GM21526 (cell line): ENCODE measurements at regions not wholly inside any gene's neighbourhood (a gene's known extent, or its start where the extent isn't known, plus 50 kb on each side); places are given as distances from the start of the nearest gene placed in this dataset.
"Not testable (repeated sequence)": the region's sequence is repeated elsewhere in the genome, so short reads cannot be mapped to it uniquely, and the experiment has no call there.

Source experiments
- ATAC-seq: cut with Tn5 transposase; IDR thresholded peaks from one replicate; pipeline ENCODE4 v1.9.1; 2021; ENCODE audit warnings: moderate library complexity; ENCODE audit not compliant: unreplicated experiment, low FRiP score

GRCh38 chr11:43165393-43165792 lies 146.4 kb upstream of the API5 start:
- ATAC-seq = not testable (repeated sequence)

- not testable (repeated sequence) for ATAC-seq
These were observed 143.6 kb upstream of the API5 start for GRCh38 chr11:43168241-43168640.

DNA sequence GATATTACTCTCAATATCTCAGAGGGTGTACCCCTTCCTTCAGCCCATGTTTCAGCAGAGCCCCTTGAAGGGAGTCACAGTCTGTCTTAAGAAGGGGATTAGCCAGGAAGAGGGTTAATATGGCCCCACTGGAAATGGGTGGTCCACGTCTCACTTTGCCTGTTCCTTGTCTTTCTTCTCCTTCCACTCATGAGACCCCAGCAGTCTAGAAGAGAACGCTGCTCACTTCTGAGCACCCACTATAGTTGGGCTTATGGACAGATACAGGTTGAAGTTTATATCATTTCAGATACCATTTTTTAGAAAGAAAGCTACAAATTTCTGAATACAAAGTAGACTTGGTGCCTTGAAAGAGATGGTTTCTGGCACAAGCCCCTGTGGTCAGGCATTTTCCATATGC lies 139.3 kb upstream of the API5 start:
- no peak for ATAC-seq

GRCh38 chr11:43177975-43178374 lies 133.8 kb upstream of the API5 start:
- ATAC-seq = no peak

- not testable (repeated sequence) for ATAC-seq
These were observed 117.3 kb upstream of the API5 start for GRCh38 chr11:43194459-43194858.

GRCh38 chr11:43197379-43197778 lies 114.4 kb upstream of the API5 start:
- no peak for ATAC-seq

DNA sequence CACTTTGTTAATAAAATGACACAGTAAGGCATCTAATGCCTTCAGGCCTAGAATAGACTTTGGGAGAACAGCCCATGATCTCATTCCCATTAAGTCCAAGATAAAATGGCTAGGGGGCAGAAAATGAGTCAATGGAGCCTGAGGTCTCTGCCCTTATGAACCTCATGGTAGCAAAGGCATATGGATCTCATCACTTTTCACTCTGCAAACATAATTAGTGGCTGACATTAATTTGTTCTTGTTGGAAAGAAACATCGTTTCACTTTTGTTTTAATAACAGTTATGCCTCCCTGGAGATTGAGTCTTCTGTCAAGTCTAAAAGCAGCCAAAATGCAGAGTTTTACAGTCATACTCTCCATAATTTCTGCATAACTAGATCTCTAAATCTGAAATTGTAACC lies 111.8 kb upstream of the API5 start:
- no peak for ATAC-seq

- ATAC-seq = no peak
These were observed 99.5 kb upstream of the API5 start for GRCh38 chr11:43212279-43212678.

- ATAC-seq = no peak
These were observed 97.3 kb upstream of the API5 start for GRCh38 chr11:43214471-43214870.

DNA sequence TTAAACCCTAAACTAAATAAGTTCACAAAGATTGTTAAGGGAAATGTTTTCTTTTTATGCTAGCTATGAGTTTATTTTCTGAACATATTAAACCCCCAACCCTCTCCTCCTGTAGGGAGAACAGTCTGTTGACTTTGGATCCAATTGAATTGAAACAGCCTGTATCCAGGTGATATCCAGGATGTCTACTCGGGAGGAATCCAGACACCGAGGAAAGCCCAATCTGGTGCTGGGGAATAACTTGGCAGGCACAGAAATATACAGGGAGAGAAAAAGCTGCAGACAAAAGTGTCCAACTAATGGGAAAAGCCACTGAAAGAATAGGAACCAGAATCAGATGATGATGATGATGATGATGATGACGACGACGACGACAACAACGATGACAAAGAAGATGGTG lies 93.9 kb upstream of the API5 start:
- no peak for ATAC-seq

- ATAC-seq = no peak
These were observed 89.6 kb upstream of the API5 start for GRCh38 chr11:43222215-43222614.

GRCh38 chr11:43223026-43223425 lies 88.8 kb upstream of the API5 start:
- no peak for ATAC-seq

- ATAC-seq = no peak
These were observed 76.9 kb upstream of the API5 start for GRCh38 chr11:43234881-43235280.

GRCh38 chr11:43238341-43238740 lies 73.5 kb upstream of the API5 start:
- ATAC-seq = no peak

DNA sequence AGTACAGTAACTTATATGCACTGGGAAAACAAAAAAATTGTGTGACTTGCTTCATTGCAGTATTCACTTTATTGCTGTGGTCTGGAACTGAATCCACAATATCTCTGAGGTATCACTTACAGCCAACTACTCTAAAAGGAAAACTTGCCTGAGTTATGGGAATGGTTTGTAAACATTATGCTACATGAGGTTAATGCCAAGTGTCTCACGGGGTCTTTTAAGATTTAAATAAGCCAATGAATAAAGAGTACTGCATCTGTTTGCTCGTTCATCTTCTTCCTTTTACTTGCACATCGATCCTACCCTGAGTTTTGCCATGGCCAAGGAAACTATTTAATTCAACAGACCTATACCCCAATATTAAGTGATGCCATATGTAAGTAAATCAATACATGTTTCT lies 72.0 kb upstream of the API5 start:
- ATAC-seq = no peak

- ATAC-seq = no peak
These were observed 69.4 kb upstream of the API5 start for GRCh38 chr11:43242401-43242800.

DNA sequence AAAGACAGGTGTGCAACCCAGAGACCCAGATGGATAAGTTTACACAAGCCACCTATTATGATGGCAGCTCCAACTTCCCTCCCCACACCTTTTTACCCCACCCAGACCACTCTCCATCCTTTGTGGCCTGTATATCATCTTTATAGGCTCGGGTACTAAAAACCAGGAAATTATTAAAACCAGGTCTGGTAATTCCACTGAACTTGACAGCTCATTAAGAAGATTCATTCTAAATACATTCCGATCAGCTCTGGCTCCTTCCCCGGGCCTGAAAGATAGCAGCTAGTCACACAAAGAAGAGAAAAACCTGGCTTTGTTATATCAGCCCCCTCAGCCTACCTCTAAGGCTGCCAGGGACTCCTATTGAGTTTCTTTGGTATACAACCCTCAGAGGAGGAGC lies 67.9 kb upstream of the API5 start:
- no peak for ATAC-seq

DNA sequence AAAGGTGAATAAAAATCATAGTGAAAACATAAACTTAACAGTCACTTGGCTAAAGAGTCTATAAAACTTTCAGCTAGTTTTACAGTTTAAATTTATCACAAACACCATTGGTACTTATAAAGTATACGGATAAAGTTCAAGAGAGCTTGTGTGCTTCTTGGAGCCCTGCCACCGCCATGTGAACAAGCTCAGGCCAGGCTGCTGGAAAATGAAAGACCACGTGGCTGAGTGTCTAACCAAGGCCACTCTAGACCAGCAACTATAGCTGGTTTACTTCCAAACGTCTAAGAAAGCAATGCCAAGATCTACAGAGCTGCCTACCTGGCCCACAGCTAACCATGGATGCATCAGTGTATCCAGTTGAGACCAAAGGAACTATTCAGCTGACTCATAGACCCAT lies 66.3 kb upstream of the API5 start:
- no peak for ATAC-seq

DNA sequence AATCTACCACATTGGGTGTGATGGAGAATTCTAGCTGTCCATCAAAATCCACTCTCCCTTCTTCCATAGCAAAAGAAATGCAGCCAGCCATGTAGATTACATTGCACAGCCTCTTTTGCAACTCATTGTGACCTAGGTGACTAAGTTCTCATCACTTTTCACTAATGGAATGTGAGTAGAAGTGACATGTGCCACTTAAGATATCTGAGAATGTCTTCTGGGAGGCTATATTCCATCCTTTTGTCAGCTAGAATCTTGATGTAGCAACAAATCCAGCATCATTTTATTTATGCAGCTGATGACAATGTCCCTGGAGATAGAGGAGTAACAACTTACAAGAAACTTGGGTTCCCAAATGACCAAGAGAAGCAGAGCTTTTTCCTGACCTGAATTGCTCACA lies 61.5 kb upstream of the API5 start:
- ATAC-seq = no peak

DNA sequence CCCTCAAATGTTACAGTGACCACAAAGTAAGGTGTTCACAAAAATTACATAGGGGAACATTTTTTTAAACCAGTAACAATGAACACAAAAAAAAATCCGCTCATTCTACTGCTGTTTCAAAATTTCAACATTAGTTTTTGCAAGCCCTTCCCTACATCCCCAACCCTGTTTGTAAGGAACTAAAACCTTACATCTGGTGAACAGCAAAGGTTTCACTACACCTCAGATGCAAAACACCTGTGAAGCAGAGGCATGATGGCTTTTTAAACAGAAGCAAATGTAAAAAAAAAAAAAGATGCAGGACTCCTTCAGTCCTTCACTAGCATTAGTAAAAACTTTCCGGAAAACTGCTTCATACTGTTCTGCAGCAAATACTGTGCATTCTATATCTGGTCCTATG lies 50.0 kb upstream of the API5 start:
- no peak for ATAC-seq
